ENCODE measurements at regions not wholly inside any gene's neighbourhood (a gene's known extent, or its start where the extent isn't known, plus 50 kb on each side); places are given as distances from the start of the nearest gene placed in this dataset.

- DNase-seq, result no peak
- Histone ChIP-seq H3K4me3 (no peak overlapping the region), H3K9me3 (no peaks in the 10 kb centered on the region), H3K27ac (no peak overlapping the region), H3K27me3 (no peaks in the 10 kb centered on the region), H3K36me3 (no peaks in the 10 kb centered on the region), H3K4me1 (peaks cover 0 to 8% (median 5%) of the 10 kb centered on the region in 4 donors)
- TF ChIP-seq CTCF (IDR thresholded peaks at IDR 0.05), result no peak
- intact Hi-C loops (cut with DNase I; ENCODE audit: low total_unique reads), result no loop called here
These were observed 77.0 kb upstream of the NHSL1 start for GRCh38 chr6:138576313-138576712.

- H3K4me1 ChIP-seq, result peaks cover 0 to 3% (median 0%) of the 10 kb centered on the region in 4 donors
- no peaks in the 10 kb centered on the region for H3K27me3 ChIP-seq
- no peak overlapping the region for H3K27ac ChIP-seq
- TF ChIP-seq CTCF (IDR thresholded peaks at IDR 0.05), result no peak
- H3K9me3 ChIP-seq, result no peaks in the 10 kb centered on the region
- intact Hi-C loops (cut with DNase I; ENCODE audit: low total_unique reads), result no loop called here
- no peaks in the 10 kb centered on the region for H3K36me3 ChIP-seq
- no peak overlapping the region for H3K4me3 ChIP-seq
- DNase-seq, result no peak
These were observed 78.0 kb upstream of the NHSL1 start for GRCh38 chr6:138577151-138577915.

GRCh38 chr6:138580040-138580439 is 80.7 kb upstream of the NHSL1 start:
- H3K27me3 ChIP-seq, result no peaks in the 10 kb centered on the region
- no peaks in the 10 kb centered on the region for H3K9me3 ChIP-seq
- no peak for TF ChIP-seq CTCF (IDR thresholded peaks at IDR 0.05)
- no peaks in the 10 kb centered on the region for H3K36me3 ChIP-seq
- no peak for DNase-seq
- intact Hi-C loops (cut with DNase I; ENCODE audit: low total_unique reads), result no loop called here
- no peaks in the 10 kb centered on the region for H3K4me1 ChIP-seq
- H3K27ac ChIP-seq, result no peak overlapping the region
- H3K4me3 ChIP-seq, result no peak overlapping the region

GRCh38 chr6:138580801-138581200 is 81.5 kb upstream of the NHSL1 start:
- Histone ChIP-seq H3K4me3 (no peak overlapping the region), H3K27me3 (no peaks in the 10 kb centered on the region), H3K9me3 (no peaks in the 10 kb centered on the region), H3K27ac (no peak overlapping the region), H3K36me3 (no peaks in the 10 kb centered on the region), H3K4me1 (no peaks in the 10 kb centered on the region)
- TF ChIP-seq CTCF (IDR thresholded peaks at IDR 0.05), result no peak
- intact Hi-C loops (cut with DNase I; ENCODE audit: low total_unique reads), result no loop called here
- no peak for DNase-seq

- Histone ChIP-seq H3K4me3 (no peak overlapping the region), H3K27ac (no peak overlapping the region), H3K9me3 (no peaks in the 10 kb centered on the region), H3K4me1 (no peaks in the 10 kb centered on the region), H3K36me3 (no peaks in the 10 kb centered on the region), H3K27me3 (no peaks in the 10 kb centered on the region)
- no peak for DNase-seq
- intact Hi-C loops (cut with DNase I; ENCODE audit: low total_unique reads), result no loop called here
- TF ChIP-seq CTCF (IDR thresholded peaks at IDR 0.05), result no peak
These were observed 83.3 kb upstream of the NHSL1 start for GRCh38 chr6:138582573-138582972.

All from tibial artery (tissue), 4 donors.